ENCODE measurements at regions not wholly inside any gene's neighbourhood (a gene's known extent, or its start where the extent isn't known, plus 50 kb on each side); places are given as distances from the start of the nearest gene placed in this dataset.
"Not testable (repeated sequence)": the region's sequence is repeated elsewhere in the genome, so short reads cannot be mapped to it uniquely, and the experiment has no call there.

GRCh38 chr5:162817364-162817763 is 620.0 kb upstream of the CCNG1 start:
- Histone ChIP-seq H4K20me1 (ENCODE audit: control insufficient read depth, insufficient read depth, low read length, poor library complexity, severe bottlenecking) (no peaks in the 10 kb centered on the region), H3K27me3 (replicated peaks in 1 of 4; ENCODE audit: control extremely low read depth in 1 of 4, control insufficient read depth in 3 of 4, insufficient read depth in 4 of 4, low read length in 3 of 4) (no peaks in the 10 kb centered on the region), H3K9ac (ENCODE audit: low read length) (no peak overlapping the region), H3K79me2 (ENCODE audit: control insufficient read depth, insufficient read depth, low read length) (no peaks in the 10 kb centered on the region), H3K4me2 (replicated peaks; ENCODE audit: low read depth, low read length, poor library complexity, severe bottlenecking) (no peak overlapping the region), H3K4me1 (ENCODE audit: control insufficient read depth in 2 of 2, insufficient read depth in 2 of 2, low read length in 2 of 2) (no peaks in the 10 kb centered on the region), H3K4me3 (ENCODE audit: control extremely low read depth in 1 of 5, extremely low read depth in 1 of 5, insufficient read depth in 1 of 5, low read depth in 2 of 5, low read length in 4 of 5) (no peak overlapping the region), H3K9me3 (ENCODE audit: control extremely low read depth in 1 of 3, control insufficient read depth in 2 of 3, insufficient read depth in 1 of 3, low read length in 2 of 3) (no peaks in the 10 kb centered on the region), H3K27ac (ENCODE audit: low read length in 2 of 2) (no peak overlapping the region), H3K36me3 (replicated peaks in 1 of 2; ENCODE audit: control extremely low read depth in 1 of 2, control insufficient read depth in 1 of 2, extremely low read depth in 1 of 2, insufficient read depth in 2 of 2, low read length in 1 of 2) (no peaks in the 10 kb centered on the region), H2AFZ (ENCODE audit: insufficient read depth, low read depth, low read length, poor library complexity, severe bottlenecking) (no peak overlapping the region)
- H3K9me3 Mint-ChIP-seq (ENCODE audit: insufficient read depth): no peaks in the 10 kb centered on the region
- no CpG with 5 or more reads among the region's 4 CpGs for WGBS (ENCODE audit: insufficient coverage)
- ChIA-PET POLR2A (no interaction called here), CTCF (interaction anchor here (1.1 kb wide), 1 partner anchor 10 kb away, joined by 3 read pairs; no protein-coding TSS in a partner anchor)
- ATAC-seq (ENCODE audit: low read depth): no peak
- DNase-seq: no peak
- no peak for TF ChIP-seq EZH2 (IDR thresholded peaks at IDR 0.05; ENCODE audit: borderline replicate concordance, insufficient read depth, low read depth, low read length, poor library complexity, severe bottlenecking)
- no peak for TF ChIP-seq CTCF (IDR thresholded peaks at IDR 0.05)
- intact Hi-C loops (cut with micrococcal nuclease): no loop called here
- no peaks in the 10 kb centered on the region for H3K27me3 Mint-ChIP-seq
- H3K4me3 Mint-ChIP-seq: no peak overlapping the region
- no peaks in the 10 kb centered on the region for H3K4me1 Mint-ChIP-seq
- H3K27ac Mint-ChIP-seq: no peak overlapping the region

DNA sequence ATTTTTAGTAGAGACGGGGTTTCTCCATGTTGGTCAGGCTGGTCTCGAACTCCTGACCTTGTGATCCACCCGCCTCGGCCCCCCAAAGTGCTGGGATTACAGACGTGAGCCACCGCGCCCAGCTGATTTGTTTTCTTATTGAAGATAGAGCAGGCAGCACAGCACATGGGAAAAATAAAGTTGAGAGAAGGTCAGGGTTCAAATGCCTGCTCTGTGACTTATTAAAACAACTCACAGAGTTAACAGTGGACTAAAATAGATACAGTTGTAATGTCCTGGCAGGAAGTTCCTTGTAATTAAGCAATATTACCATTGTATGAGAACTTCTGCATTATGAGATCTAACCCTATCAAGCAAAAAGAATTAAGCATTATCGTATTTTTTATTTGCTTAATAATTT is 615.7 kb upstream of the CCNG1 start:
- H3K27me3 Mint-ChIP-seq; H3K27ac Mint-ChIP-seq; H3K9me3 ChIP-seq (ENCODE audit: control extremely low read depth in 1 of 3, control insufficient read depth in 2 of 3, insufficient read depth in 1 of 3, low read length in 2 of 3); POLR2A ChIA-PET; H3K4me1 ChIP-seq (ENCODE audit: control insufficient read depth in 2 of 2, insufficient read depth in 2 of 2, low read length in 2 of 2); H3K27ac ChIP-seq (ENCODE audit: low read length in 2 of 2); H3K9ac ChIP-seq (ENCODE audit: low read length); H3K27me3 ChIP-seq (replicated peaks in 1 of 4; ENCODE audit: control extremely low read depth in 1 of 4, control insufficient read depth in 3 of 4, insufficient read depth in 4 of 4, low read length in 3 of 4); H3K4me2 ChIP-seq (replicated peaks; ENCODE audit: low read depth, low read length, poor library complexity, severe bottlenecking); H3K9me3 Mint-ChIP-seq (ENCODE audit: insufficient read depth); DNase-seq; ATAC-seq (ENCODE audit: low read depth); H3K79me2 ChIP-seq (ENCODE audit: control insufficient read depth, insufficient read depth, low read length); intact Hi-C loops (cut with micrococcal nuclease); H4K20me1 ChIP-seq (ENCODE audit: control insufficient read depth, insufficient read depth, low read length, poor library complexity, severe bottlenecking); CTCF ChIA-PET; H3K4me3 ChIP-seq (ENCODE audit: control extremely low read depth in 1 of 5, extremely low read depth in 1 of 5, insufficient read depth in 1 of 5, low read depth in 2 of 5, low read length in 4 of 5); H2AFZ ChIP-seq (ENCODE audit: insufficient read depth, low read depth, low read length, poor library complexity, severe bottlenecking); H3K4me3 Mint-ChIP-seq; H3K36me3 ChIP-seq (replicated peaks in 1 of 2; ENCODE audit: control extremely low read depth in 1 of 2, control insufficient read depth in 1 of 2, extremely low read depth in 1 of 2, insufficient read depth in 2 of 2, low read length in 1 of 2); H3K4me1 Mint-ChIP-seq: not testable (repeated sequence)
- 100% methylated on average over 1 of the region's 8 CpGs for WGBS (ENCODE audit: insufficient coverage)

Data from B cell (primary cell).